H9 (cell line): ENCODE measurements at regions not wholly inside any gene's neighbourhood (a gene's known extent, or its start where the extent isn't known, plus 50 kb on each side); places are given as distances from the start of the nearest gene placed in this dataset.

Source experiments
- DNase-seq: peaks from one replicate; pipeline ENCODE4 v3.0.0-alpha.2; 2017
- H2AFZ ChIP-seq: one replicate; pipeline ENCODE4 v1.6.1; 2013; ENCODE audit warnings: mild to moderate bottlenecking, low read length, control low read depth, moderate library complexity
- H2AK5ac ChIP-seq: 2 replicates; pipeline ENCODE4 v1.6.1; 2013; ENCODE audit warnings: low read length, control low read depth, mixed read lengths; ENCODE audit not compliant: insufficient read length
- H2BK120ac ChIP-seq: one replicate; pipeline ENCODE4 v1.6.1; 2013; ENCODE audit warnings: low read depth, mild to moderate bottlenecking, low read length, control low read depth, inconsistent platforms; ENCODE audit not compliant: poor library complexity, severe bottlenecking
- H2BK12ac ChIP-seq: 2 replicates; pipeline ENCODE4 v1.6.1; 2013; ENCODE audit warnings: low read length, control low read depth, mixed read lengths, low read depth; ENCODE audit not compliant: insufficient read length
- H2BK15ac ChIP-seq: 2 replicates; pipeline ENCODE4 v1.6.1; 2013; ENCODE audit warnings: low read depth, low read length, control low read depth
- H2BK20ac ChIP-seq: one replicate; pipeline ENCODE4 v1.6.1; 2013; ENCODE audit warnings: low read depth, mild to moderate bottlenecking, low read length, control low read depth, inconsistent platforms; ENCODE audit not compliant: poor library complexity, severe bottlenecking
- H2BK5ac ChIP-seq: 2 replicates; pipeline ENCODE4 v1.6.1; 2013; ENCODE audit warnings: low read length, control low read depth, mixed read lengths; ENCODE audit not compliant: insufficient read length
- H3K14ac ChIP-seq: 2 replicates; pipeline ENCODE4 v1.6.1; 2013; ENCODE audit warnings: low read length, control low read depth; ENCODE audit not compliant: insufficient read depth
- H3K18ac ChIP-seq: 2 replicates; pipeline ENCODE4 v1.6.1; 2013; ENCODE audit warnings: low read depth, mild to moderate bottlenecking, mixed read lengths, low read length, control low read depth; ENCODE audit not compliant: insufficient read length
- H3K23ac ChIP-seq: 2 replicates; pipeline ENCODE4 v1.6.1; 2013; ENCODE audit warnings: low read length, control low read depth, mixed read lengths, low read depth; ENCODE audit not compliant: insufficient read length
- H3K23me2 ChIP-seq: 2 replicates; pipeline ENCODE4 v1.6.1; 2013; ENCODE audit warnings: low read depth, mild to moderate bottlenecking, mixed read lengths, low read length, control low read depth; ENCODE audit not compliant: insufficient read length, poor library complexity, severe bottlenecking
- H3K27ac ChIP-seq: 2 replicates; pipeline ENCODE4 v1.5.1; 2013; ENCODE audit warnings: low read length, control low read depth, mixed read lengths, low read depth; ENCODE audit not compliant: insufficient read length
- H3K27me3 ChIP-seq: 2 replicates; pipeline ENCODE4 v1.6.1; 2013; ENCODE audit warnings: low read length, control low read depth, inconsistent platforms; ENCODE audit not compliant: insufficient read depth
- H3K4ac ChIP-seq: 2 replicates; pipeline ENCODE4 v1.6.1; 2013; ENCODE audit warnings: low read depth, mild to moderate bottlenecking, control low read depth, inconsistent platforms, low read length, moderate library complexity
- H3K4me1 ChIP-seq: 2 replicates; pipeline ENCODE4 v1.6.1; 2013; ENCODE audit warnings: low read length, control low read depth, inconsistent platforms; ENCODE audit not compliant: insufficient read depth
- H3K4me2 ChIP-seq: 2 replicates; pipeline ENCODE4 v1.6.1; 2013; ENCODE audit warnings: low read length, control low read depth, mixed read lengths; ENCODE audit not compliant: insufficient read length, insufficient read depth
- H3K56ac ChIP-seq: 2 replicates; pipeline ENCODE4 v1.6.1; 2013; ENCODE audit warnings: low read depth, mild to moderate bottlenecking, mixed read lengths, low read length, control low read depth; ENCODE audit not compliant: insufficient read length
- H3K79me1 ChIP-seq: 2 replicates; pipeline ENCODE4 v1.6.1; 2013; ENCODE audit warnings: low read depth, mild to moderate bottlenecking, moderate library complexity, low read length, control low read depth, inconsistent platforms; ENCODE audit not compliant: insufficient read depth, poor library complexity, severe bottlenecking
- H3K79me2 ChIP-seq: 2 replicates; pipeline ENCODE4 v1.6.1; 2013; ENCODE audit warnings: low read length, control low read depth, inconsistent platforms; ENCODE audit not compliant: insufficient read depth
- H3K9ac ChIP-seq: 2 replicates; pipeline ENCODE4 v1.6.1; 2013; ENCODE audit warnings: low read length, control low read depth, mixed read lengths; ENCODE audit not compliant: insufficient read length; ENCODE audit errors: extremely low read depth
- H3K9me3 ChIP-seq: one replicate; pipeline ENCODE4 v1.6.1; 2013; ENCODE audit warnings: low read depth, low read length, inconsistent platforms; ENCODE audit not compliant: control insufficient read depth
- H3T11ph ChIP-seq: one replicate; pipeline ENCODE4 v1.6.1; 2013; ENCODE audit warnings: mild to moderate bottlenecking, low read length, control low read depth, inconsistent platforms
- H4K20me1 ChIP-seq: one replicate; pipeline ENCODE4 v1.6.1; 2013; ENCODE audit not compliant: control insufficient read depth, insufficient read length, insufficient read depth
- H4K5ac ChIP-seq: 2 replicates; pipeline ENCODE4 v1.6.1; 2013; ENCODE audit warnings: low read depth, mild to moderate bottlenecking, mixed read lengths, low read length, control low read depth; ENCODE audit not compliant: insufficient read length
- H4K8ac ChIP-seq: replicated peaks from 2 replicates; pipeline ENCODE4 v1.6.1; 2013; ENCODE audit warnings: low read length, control low read depth, mixed read lengths, low read depth; ENCODE audit not compliant: insufficient read length
- H4K91ac ChIP-seq: 2 replicates; pipeline ENCODE4 v1.6.1; 2013; ENCODE audit warnings: low read depth, mild to moderate bottlenecking, moderate library complexity, mixed read lengths, low read length, control low read depth; ENCODE audit not compliant: insufficient read length
- H3K27ac Mint-ChIP-seq, 3 experiments: 2 replicates in 2 of 3; 3 replicates in 1 of 3; pipeline ENCODE4 v1.8.0; 2020 to 2021; ENCODE audit warnings: mixed read lengths in 3 of 3, mild to moderate bottlenecking in 1 of 3, moderate library complexity in 1 of 3
- H3K27me3 Mint-ChIP-seq: 2 replicates; pipeline ENCODE4 v1.8.0; 2021; ENCODE audit warnings: low read depth, mild to moderate bottlenecking, moderate library complexity, mixed read lengths
- H3K36me3 Mint-ChIP-seq, 3 experiments: 2 replicates in 2 of 3; 3 replicates in 1 of 3; pipeline ENCODE4 v1.8.0; 2020 to 2021; ENCODE audit warnings: low read depth in 3 of 3, mixed read lengths in 3 of 3; ENCODE audit not compliant: insufficient read depth in 1 of 3
- H3K4me1 Mint-ChIP-seq, 2 experiments: 2 replicates each; pipeline ENCODE4 v1.8.0; 2020; ENCODE audit warnings: mixed read lengths in 2 of 2
- H3K4me3 Mint-ChIP-seq, 2 experiments: 2 replicates in 1 of 2; 3 replicates in 1 of 2; pipeline ENCODE4 v1.8.0; 2020 to 2021; ENCODE audit warnings: mild to moderate bottlenecking in 2 of 2, mixed read lengths in 2 of 2, moderate library complexity in 1 of 2
- H3K9me3 Mint-ChIP-seq, 2 experiments: 2 replicates in 1 of 2; 3 replicates in 1 of 2; pipeline ENCODE4 v1.8.0; 2020; ENCODE audit warnings: mild to moderate bottlenecking in 2 of 2, mixed read lengths in 2 of 2, moderate library complexity in 1 of 2
- WGBS: extraction: QIAGEN DNeasy Blood & Tissue Kit; methylation state at CpG from one replicate; pipeline ENCODE4 v1.1.7; 2013; ENCODE audit warnings: missing lambda C conversion rate, low lambda C conversion rate, mixed read lengths; ENCODE audit not compliant: insufficient read length; ENCODE audit errors: extremely low coverage; 5-methylcytosine and 5-hydroxymethylcytosine counted together
- TF ChIP-seq, protein P1 (sequence below): fragments of 200-600 bp; sonication (generic); conservative IDR thresholded peaks from 3 replicates; pipeline ENCODE4 v1.8.0; 2021; ENCODE audit warnings: antibody characterized with exemption, mild to moderate bottlenecking

DNA sequence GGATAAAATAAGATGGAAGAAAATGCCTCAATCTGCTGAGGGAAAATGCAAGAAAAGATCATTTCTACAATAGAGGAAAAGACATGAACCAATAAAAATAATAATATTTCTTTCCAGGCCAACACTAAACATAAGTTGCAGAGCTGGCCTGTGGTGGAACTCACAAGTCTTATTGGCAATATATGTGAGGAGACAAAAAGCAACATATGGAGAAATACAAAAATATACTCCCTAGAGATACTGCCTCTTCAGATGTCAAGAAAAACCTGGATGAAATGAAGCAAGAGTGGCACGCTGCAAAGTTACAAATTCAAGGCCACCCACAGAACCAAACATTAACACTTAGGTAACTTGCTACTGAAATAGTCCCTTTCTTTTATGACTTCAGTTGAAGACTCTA is 264.9 kb upstream of the FMN2 start:
- H3K79me2 ChIP-seq: no peaks in the 10 kb centered on the region
- H3K4me2 ChIP-seq: no peak overlapping the region
- H3T11ph ChIP-seq: no peak overlapping the region
- H3K23ac ChIP-seq: no peak overlapping the region
- H3K56ac ChIP-seq: no peak overlapping the region
- no peaks in the 10 kb centered on the region for H3K4me1 ChIP-seq
- H4K5ac ChIP-seq: no peak overlapping the region
- H2BK15ac ChIP-seq: no peak overlapping the region
- H3K79me1 ChIP-seq: no peaks in the 10 kb centered on the region
- no peaks in the 10 kb centered on the region for H4K20me1 ChIP-seq
- no peak overlapping the region for H4K8ac ChIP-seq
- no peak overlapping the region for H3K9ac ChIP-seq
- H2BK5ac ChIP-seq: no peak overlapping the region
- DNase-seq: no peak
- Mint-ChIP-seq H3K4me1 (peaks cover 0 to 2% of the 10 kb centered on the region in 2 experiments; a peak in 1 of 4 replicates), H3K36me3 (no peaks in the 10 kb centered on the region), H3K27me3 (no peaks in the 10 kb centered on the region), H3K9me3 (no peaks in the 10 kb centered on the region), H3K27ac (no peak overlapping the region), H3K4me3 (no peak overlapping the region)
- H2AK5ac ChIP-seq: no peak overlapping the region
- no peak overlapping the region for H3K27ac ChIP-seq
- H2BK120ac ChIP-seq: no peak overlapping the region
- no peaks in the 10 kb centered on the region for H3K23me2 ChIP-seq
- no peak overlapping the region for H2AFZ ChIP-seq
- no peaks in the 10 kb centered on the region for H3K27me3 ChIP-seq
- H2BK20ac ChIP-seq: no peak overlapping the region
- H3K9me3 ChIP-seq: no peaks in the 10 kb centered on the region
- TF ChIP-seq, protein P1, sequence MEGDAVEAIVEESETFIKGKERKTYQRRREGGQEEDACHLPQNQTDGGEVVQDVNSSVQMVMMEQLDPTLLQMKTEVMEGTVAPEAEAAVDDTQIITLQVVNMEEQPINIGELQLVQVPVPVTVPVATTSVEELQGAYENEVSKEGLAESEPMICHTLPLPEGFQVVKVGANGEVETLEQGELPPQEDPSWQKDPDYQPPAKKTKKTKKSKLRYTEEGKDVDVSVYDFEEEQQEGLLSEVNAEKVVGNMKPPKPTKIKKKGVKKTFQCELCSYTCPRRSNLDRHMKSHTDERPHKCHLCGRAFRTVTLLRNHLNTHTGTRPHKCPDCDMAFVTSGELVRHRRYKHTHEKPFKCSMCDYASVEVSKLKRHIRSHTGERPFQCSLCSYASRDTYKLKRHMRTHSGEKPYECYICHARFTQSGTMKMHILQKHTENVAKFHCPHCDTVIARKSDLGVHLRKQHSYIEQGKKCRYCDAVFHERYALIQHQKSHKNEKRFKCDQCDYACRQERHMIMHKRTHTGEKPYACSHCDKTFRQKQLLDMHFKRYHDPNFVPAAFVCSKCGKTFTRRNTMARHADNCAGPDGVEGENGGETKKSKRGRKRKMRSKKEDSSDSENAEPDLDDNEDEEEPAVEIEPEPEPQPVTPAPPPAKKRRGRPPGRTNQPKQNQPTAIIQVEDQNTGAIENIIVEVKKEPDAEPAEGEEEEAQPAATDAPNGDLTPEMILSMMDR: no peak
- H2BK12ac ChIP-seq: no peak overlapping the region
- H4K91ac ChIP-seq: no peak overlapping the region
- no peak overlapping the region for H3K4ac ChIP-seq
- H3K14ac ChIP-seq: no peak overlapping the region
- WGBS: no CpG with 5 or more reads among the region's 1 CpG
- no peak overlapping the region for H3K18ac ChIP-seq
